Activated CD4-positive, alpha-beta T cell treated with anti-CD3 and anti-CD28 coated beads, Interleukin-2, amount 10 ng/mL, durations not matched to agents 7 days and 5 days (primary cell): ENCODE measurements at regions not wholly inside any gene's neighbourhood (a gene's known extent, or its start where the extent isn't known, plus 50 kb on each side); places are given as distances from the start of the nearest gene placed in this dataset.

Experiments used
- CTCF ChIA-PET: fragments of 350-600 bp; sonication (Branson Sonifier 250); formaldehyde crosslinking; loops from one replicate; lab custom pipeline; 2021; ENCODE audit warnings: antibody characterized with exemption; lab: Charles Lee
- POLR2A ChIA-PET: fragments of 350-600 bp; sonication (Branson Sonifier 250); formaldehyde crosslinking; loops from one replicate; lab custom pipeline; 2021; ENCODE audit warnings: antibody characterized with exemption; lab: Charles Lee
- DNase-seq: peaks from one replicate; pipeline ENCODE4 v3.0.0-alpha.2; 2020
- H3K27ac Mint-ChIP-seq: one replicate; pipeline ENCODE4 v1.8.0; 2021; ENCODE audit warnings: mild to moderate bottlenecking, moderate library complexity, mixed read lengths
- H3K27me3 Mint-ChIP-seq: one replicate; pipeline ENCODE4 v1.8.0; 2021; ENCODE audit warnings: mixed read lengths
- H3K36me3 Mint-ChIP-seq: one replicate; pipeline ENCODE4 v1.8.0; 2021; ENCODE audit warnings: low read depth, mixed read lengths
- H3K4me1 Mint-ChIP-seq: one replicate; pipeline ENCODE4 v1.8.0; 2021; ENCODE audit warnings: mixed read lengths
- H3K4me3 Mint-ChIP-seq: one replicate; pipeline ENCODE4 v1.8.0; 2021; ENCODE audit warnings: mild to moderate bottlenecking, moderate library complexity, mixed read lengths
- H3K9me3 Mint-ChIP-seq: one replicate; pipeline ENCODE4 v1.8.0; 2021; ENCODE audit warnings: mixed read lengths

DNA sequence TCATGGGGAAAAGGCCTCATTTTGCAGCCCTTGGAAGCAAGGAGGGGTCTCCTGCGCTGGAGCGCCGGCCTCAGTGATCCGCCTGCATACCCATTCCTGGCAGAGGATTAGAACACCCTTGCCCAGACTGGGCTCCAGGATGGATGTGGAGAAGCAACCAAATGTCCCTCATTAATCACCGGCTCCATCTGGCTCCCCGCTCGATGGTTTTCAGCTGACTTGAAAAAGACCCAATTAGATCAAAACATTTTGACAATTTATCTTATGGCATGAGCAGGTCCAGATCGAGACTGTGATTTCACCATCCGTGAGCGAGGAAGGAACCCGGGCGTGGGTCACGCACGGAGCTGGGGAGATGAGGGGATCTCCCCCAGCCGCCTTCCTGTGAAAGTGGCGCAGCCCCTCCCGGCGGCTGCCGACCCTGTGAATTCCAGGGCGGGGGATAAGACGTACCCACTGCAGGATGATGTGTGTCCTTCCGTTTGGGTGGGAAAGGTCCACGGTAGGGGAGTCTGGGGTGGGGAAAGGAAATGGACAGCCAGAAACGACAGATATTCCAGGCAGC is 141.6 kb downstream of the EMX2 start:
- Mint-ChIP-seq H3K4me1 (no peaks in the 10 kb centered on the region), H3K27ac (no peak overlapping the region), H3K36me3 (no peaks in the 10 kb centered on the region), H3K27me3 (peaks cover 2% of the 10 kb centered on the region), H3K4me3 (no peak overlapping the region), H3K9me3 (no peaks in the 10 kb centered on the region)
- DNase-seq: no peak
- CTCF ChIA-PET: no interaction called here
- POLR2A ChIA-PET: no interaction called here

DNA sequence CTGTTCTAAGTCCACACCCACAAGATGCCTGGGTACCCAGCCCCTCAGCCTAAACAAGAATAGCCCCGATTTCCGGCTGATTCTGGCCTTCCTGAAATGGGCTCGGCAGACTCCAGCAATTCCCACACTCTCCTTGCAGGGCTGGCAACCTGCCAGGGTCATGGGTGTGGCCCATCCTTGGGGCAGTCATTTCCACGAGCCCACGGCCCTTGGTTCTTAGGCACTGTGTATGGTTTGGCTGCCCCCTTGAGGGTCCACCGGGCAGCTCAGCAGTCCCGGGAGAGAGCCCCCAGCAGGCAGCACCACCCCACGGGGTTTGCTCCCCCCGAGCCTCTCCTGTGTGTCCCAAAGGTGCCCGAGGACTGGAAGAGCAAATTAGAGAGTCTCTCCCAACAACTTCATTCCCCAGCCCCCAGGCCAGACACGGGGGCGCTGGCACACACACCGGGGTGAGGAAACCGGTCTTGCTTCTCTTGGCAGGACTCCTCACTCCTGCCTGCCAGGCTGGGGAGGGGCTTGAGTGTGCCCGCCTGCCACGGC is 142.2 kb downstream of the EMX2 start:
- no peak for DNase-seq
- H3K4me3 Mint-ChIP-seq: no peak overlapping the region
- ChIA-PET CTCF (no interaction called here), POLR2A (no interaction called here)
- no peaks in the 10 kb centered on the region for H3K4me1 Mint-ChIP-seq
- H3K9me3 Mint-ChIP-seq: no peaks in the 10 kb centered on the region
- peaks cover 2% of the 10 kb centered on the region for H3K27me3 Mint-ChIP-seq
- no peak overlapping the region for H3K27ac Mint-ChIP-seq
- H3K36me3 Mint-ChIP-seq: no peaks in the 10 kb centered on the region

DNA sequence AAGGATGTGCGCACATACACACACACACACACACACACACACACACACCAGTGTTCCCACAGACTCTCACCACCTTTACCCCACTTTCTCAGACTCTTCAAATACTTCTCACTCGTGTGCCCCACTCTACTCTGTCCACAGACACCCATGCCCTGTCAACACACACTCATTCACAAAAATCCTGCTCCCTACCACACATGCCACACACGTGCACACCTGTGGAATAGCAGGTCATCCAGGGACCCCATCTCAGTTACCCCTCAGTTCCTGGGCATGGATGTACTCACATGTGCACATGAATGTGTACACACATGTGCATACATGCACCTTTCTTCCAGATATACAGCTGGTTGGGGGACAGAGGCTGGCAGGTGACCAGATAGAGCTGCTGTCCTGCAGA is 142.9 kb downstream of the EMX2 start:
- H3K9me3 Mint-ChIP-seq: no peaks in the 10 kb centered on the region
- no peak overlapping the region for H3K4me3 Mint-ChIP-seq
- ChIA-PET POLR2A (no interaction called here), CTCF (no interaction called here)
- H3K4me1 Mint-ChIP-seq: no peaks in the 10 kb centered on the region
- H3K27ac Mint-ChIP-seq: no peak overlapping the region
- H3K27me3 Mint-ChIP-seq: peaks cover 2% of the 10 kb centered on the region
- DNase-seq: no peak
- H3K36me3 Mint-ChIP-seq: no peaks in the 10 kb centered on the region

DNA sequence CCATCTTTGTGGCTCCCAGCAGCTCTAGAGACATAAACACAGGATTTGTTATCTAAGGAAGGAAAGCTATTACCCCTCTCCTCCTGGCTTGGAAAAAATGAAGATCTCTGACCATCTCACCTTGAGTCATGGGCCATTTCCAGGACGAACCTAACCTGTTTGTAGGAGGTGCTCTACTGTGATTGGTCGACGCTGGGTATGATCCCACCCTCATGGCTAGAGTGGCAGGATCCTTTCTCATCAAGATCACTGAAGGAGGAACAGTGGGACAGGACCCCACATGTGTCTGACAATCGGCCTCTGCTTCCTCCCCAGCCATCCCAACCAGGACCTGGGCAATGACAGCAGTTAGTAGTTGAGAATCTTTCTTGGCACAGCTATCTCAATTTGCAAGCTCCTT is 144.1 kb downstream of the EMX2 start:
- peaks cover 2% of the 10 kb centered on the region for H3K27me3 Mint-ChIP-seq
- CTCF ChIA-PET: no interaction called here
- no peak overlapping the region for H3K4me3 Mint-ChIP-seq
- DNase-seq: no peak
- no peaks in the 10 kb centered on the region for H3K9me3 Mint-ChIP-seq
- H3K4me1 Mint-ChIP-seq: no peaks in the 10 kb centered on the region
- POLR2A ChIA-PET: no interaction called here
- no peak overlapping the region for H3K27ac Mint-ChIP-seq
- H3K36me3 Mint-ChIP-seq: no peaks in the 10 kb centered on the region

DNA sequence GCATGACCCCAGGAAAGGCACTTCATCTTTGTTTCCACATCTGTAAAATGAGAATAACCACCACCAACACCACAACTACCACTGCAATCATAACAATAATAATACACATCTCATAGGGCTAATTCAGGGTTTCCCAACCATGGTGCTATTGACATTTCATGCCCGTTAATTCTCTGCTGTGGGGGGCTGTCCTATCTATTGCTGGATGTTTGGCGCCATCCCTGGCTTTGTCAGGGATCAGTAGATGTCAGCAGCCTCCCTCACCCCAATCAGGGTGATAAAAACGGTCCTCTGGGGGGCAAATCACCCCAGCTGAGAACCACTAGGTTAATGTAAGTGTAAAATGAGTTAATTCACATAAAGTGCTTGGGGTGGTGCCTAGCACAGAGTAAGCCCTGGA is 145.8 kb downstream of the EMX2 start:
- no peaks in the 10 kb centered on the region for H3K36me3 Mint-ChIP-seq

DNA sequence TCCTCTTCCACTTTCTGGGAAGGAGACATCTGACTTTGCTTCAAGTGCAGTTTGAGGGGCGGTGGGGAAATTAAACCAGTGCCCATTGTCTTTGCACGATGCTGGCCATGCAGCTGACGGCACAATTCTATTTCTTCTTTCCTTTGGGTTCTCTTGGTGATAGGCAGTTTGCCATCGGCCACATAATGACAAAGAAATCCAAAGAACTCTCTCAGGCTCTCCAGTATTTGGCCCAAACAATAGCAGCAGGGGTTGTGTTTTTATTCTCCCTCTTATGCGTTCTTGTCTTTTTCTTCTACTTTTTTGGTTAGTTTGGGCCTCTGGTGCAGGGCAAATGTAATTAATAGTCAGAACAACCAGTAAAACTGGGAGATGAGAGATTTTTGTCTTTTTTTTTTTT is 147.0 kb downstream of the EMX2 start:
- CTCF ChIA-PET: no interaction called here
- Mint-ChIP-seq H3K4me1 (no peaks in the 10 kb centered on the region), H3K27ac (no peak overlapping the region), H3K4me3 (no peak overlapping the region), H3K9me3 (no peaks in the 10 kb centered on the region), H3K27me3 (peaks cover 9% of the 10 kb centered on the region), H3K36me3 (no peaks in the 10 kb centered on the region)
- no peak for DNase-seq
- POLR2A ChIA-PET: no interaction called here

More for the DNA sequence above, 145.8 kb downstream of the EMX2 start:
- DNase-seq: no peak
- H3K9me3 Mint-ChIP-seq: no peaks in the 10 kb centered on the region
- H3K27me3 Mint-ChIP-seq: peaks cover 7% of the 10 kb centered on the region
- H3K4me1 Mint-ChIP-seq: no peaks in the 10 kb centered on the region
- no peak overlapping the region for H3K4me3 Mint-ChIP-seq
- ChIA-PET CTCF (interaction anchor here (0.6 kb wide), 1 partner anchor 47 kb away, joined by 3 read pairs; no protein-coding TSS in a partner anchor), POLR2A (no interaction called here)
- no peak overlapping the region for H3K27ac Mint-ChIP-seq

DNA sequence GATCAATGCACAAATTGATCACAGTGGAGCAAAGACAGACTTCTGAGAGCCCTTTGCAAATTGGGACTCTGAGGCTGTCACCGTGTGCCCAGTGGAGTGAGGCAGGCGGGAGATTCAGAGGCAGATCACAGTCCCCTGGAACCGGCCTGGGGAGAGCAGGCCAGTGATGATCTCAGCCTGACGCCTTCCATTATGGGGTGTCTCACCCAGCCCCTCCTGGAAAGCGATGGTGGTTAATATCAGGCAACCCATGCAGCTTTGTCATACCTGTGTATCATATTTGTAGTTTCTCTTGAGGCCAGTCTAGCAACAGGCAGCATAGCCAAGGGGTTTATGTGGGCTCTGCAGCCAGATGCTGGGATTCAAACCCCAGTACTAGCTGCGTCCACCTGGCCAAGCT is 147.8 kb downstream of the EMX2 start:
- no peaks in the 10 kb centered on the region for H3K36me3 Mint-ChIP-seq
- no peak overlapping the region for H3K27ac Mint-ChIP-seq
- peaks cover 9% of the 10 kb centered on the region for H3K27me3 Mint-ChIP-seq
- H3K4me1 Mint-ChIP-seq: no peaks in the 10 kb centered on the region
- POLR2A ChIA-PET: no interaction called here
- no peak for DNase-seq
- CTCF ChIA-PET: no interaction called here
- no peak overlapping the region for H3K4me3 Mint-ChIP-seq
- H3K9me3 Mint-ChIP-seq: no peaks in the 10 kb centered on the region

DNA sequence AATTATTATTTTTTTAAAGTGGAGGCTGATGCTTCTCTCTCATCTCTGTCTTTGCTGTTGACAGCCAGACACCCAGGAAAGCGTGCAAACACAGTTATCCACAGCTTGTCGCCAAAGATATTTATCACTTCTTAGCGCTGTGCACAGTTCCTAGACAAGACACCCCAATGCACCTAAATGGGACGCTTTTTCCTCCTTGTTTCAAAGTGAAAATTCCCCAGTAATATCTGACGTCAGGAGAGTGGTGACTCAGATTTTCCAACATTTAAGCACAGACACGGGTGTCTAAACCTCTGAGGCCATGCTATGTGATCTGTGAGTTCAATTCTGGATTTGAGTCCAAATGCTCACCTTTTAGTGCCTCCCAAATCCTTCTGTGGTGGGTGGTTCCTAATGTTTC is 151.6 kb downstream of the EMX2 start:
- H3K9me3 Mint-ChIP-seq: no peaks in the 10 kb centered on the region
- H3K4me1 Mint-ChIP-seq: no peaks in the 10 kb centered on the region
- DNase-seq: no peak
- ChIA-PET POLR2A (interaction anchor here (0.5 kb wide), 1 partner anchor 126 kb away, joined by 3 read pairs; no protein-coding TSS in a partner anchor), CTCF (no interaction called here)
- peaks cover 7% of the 10 kb centered on the region for H3K27me3 Mint-ChIP-seq
- no peak overlapping the region for H3K4me3 Mint-ChIP-seq
- H3K36me3 Mint-ChIP-seq: no peaks in the 10 kb centered on the region
- H3K27ac Mint-ChIP-seq: no peak overlapping the region

DNA sequence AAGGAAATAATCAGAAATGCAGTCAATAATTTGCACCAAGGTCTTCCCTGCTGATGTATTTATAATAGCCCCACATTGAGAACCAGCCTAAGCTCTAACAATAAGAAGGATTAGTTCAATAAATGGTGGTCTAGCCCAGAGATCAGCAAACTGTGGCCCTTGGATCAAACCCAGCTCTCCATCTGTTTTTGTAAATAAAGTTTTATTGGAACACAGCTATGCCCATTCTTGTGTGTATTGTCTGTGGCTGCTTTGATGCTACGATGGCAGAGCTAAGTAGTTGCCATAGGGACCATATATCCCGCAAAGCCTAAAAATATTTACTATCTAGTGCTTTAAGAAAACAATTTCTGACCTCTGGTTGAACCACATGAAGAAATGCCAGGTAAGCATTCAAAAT is 154.9 kb downstream of the EMX2 start:
- ChIA-PET CTCF (no interaction called here), POLR2A (no interaction called here)
- Mint-ChIP-seq H3K27ac (no peak overlapping the region), H3K9me3 (no peaks in the 10 kb centered on the region), H3K4me3 (no peak overlapping the region), H3K4me1 (no peaks in the 10 kb centered on the region), H3K27me3 (peaks cover 7% of the 10 kb centered on the region), H3K36me3 (no peaks in the 10 kb centered on the region)
- no peak for DNase-seq

DNA sequence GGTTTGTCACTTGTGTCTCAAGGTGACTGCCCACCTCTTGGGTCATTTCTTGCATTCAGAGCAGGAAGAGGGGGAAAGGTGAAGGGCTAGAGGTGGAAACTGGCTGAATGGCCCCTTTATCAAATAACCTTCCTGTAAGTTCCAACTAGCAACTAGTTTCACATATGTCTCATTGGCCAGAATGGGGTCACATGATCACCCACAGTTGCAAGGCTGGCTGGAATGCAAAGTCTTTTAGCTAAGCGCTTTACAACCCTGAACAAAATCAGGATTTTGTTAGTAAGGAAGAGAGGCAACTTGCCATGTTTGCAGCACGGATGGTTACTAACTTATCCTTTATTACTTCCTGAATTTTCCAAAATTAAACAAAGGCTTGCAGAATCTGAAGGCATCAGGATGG is 156.3 kb downstream of the EMX2 start:
- Mint-ChIP-seq H3K4me3 (no peak overlapping the region), H3K4me1 (no peaks in the 10 kb centered on the region), H3K36me3 (no peaks in the 10 kb centered on the region), H3K9me3 (no peaks in the 10 kb centered on the region), H3K27me3 (no peaks in the 10 kb centered on the region), H3K27ac (no peak overlapping the region)
- ChIA-PET CTCF (no interaction called here), POLR2A (interaction anchor here (0.7 kb wide), 1 partner anchor 106 kb away, joined by 3 read pairs; no protein-coding TSS in a partner anchor)
- DNase-seq: no peak

DNA sequence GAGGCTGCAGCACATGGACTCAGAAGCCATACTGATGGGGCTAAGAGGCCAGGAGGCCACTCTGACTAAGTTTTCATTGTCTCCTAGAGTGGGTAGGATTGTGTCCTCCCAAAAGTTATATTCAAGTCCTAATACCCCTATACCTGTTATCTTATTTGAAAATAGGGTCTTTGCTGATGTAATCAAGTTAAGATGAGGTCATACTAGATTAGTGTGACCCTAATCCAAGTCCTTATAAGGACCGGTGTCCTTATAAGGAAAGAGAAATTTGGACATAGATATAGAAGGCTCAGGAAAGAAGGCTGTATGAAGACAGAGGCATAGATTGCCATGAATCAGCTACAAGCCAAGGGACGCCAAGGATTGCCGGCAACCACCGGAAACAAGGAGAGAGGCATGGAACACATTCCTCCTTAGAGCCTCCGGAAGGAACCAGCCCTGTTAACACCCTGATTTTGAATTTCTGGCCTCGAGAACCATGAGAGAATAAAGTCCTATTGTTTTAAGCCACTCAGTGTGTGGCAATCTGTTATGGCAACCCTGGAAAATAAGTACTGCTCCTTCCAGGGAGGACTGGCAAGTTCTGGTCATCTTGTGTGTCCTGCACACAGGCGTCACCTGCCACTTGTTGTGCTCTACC is 157.0 kb downstream of the EMX2 start:
- ChIA-PET CTCF (no interaction called here), POLR2A (no interaction called here)
- no peaks in the 10 kb centered on the region for H3K4me1 Mint-ChIP-seq
- no peak for DNase-seq
- no peaks in the 10 kb centered on the region for H3K36me3 Mint-ChIP-seq
- H3K9me3 Mint-ChIP-seq: no peaks in the 10 kb centered on the region
- H3K27ac Mint-ChIP-seq: no peak overlapping the region
- no peak overlapping the region for H3K4me3 Mint-ChIP-seq
- H3K27me3 Mint-ChIP-seq: no peaks in the 10 kb centered on the region

DNA sequence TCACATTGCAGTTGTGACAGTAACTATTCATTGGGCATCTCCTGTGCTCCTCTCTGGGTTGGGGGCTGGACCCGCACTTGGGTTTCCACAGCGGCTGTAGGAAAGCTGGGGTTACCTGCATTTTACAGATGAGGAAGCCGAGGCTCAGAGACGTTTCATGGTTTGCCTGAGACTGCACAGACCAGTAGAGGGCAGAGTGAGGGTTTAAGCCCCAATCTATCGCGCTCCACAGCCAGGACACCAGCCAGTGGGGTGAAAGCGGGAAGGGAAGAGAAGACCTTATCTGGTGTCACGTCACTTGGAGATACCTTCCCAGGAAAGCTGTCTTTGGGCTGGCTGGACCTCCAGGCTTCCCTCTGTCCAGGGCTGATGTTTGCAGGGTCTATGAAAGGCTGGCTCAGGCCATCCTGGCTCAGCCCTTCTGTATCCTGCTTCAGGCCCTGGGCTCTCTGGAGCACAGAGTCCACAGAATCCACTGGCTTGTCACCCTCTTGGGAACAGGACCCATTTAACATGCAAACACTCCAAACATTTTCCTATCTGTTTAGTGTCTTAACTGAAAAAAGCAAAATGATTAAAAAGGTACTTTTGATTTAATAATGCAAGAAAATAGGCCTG is 167.7 kb downstream of the EMX2 start:
- CTCF ChIA-PET: no interaction called here
- DNase-seq: no peak
- Mint-ChIP-seq H3K4me3 (no peak overlapping the region), H3K36me3 (no peaks in the 10 kb centered on the region), H3K9me3 (no peaks in the 10 kb centered on the region), H3K4me1 (no peaks in the 10 kb centered on the region), H3K27ac (no peak overlapping the region), H3K27me3 (peaks cover 6% of the 10 kb centered on the region)
- POLR2A ChIA-PET: no interaction called here

DNA sequence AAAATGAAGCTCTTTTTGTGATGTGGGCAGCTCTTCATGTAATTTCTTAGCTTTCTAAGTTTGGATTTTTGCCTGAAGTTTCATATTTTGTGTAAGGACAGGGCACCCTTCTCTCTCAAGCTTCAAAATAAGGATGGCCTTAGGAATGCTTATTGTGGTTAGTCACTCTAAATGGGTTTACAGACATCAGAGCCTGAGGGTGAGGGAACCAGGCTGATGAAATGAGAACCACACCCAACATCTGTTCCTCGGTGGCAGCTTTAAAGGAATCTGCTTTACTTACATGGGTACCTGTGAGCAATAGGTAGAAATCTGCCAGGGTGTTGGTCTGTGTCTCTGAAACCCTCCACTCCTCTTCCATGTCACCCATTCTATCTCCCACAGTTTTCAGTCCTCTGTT is 174.3 kb downstream of the EMX2 start:
- H3K4me1 Mint-ChIP-seq: no peaks in the 10 kb centered on the region
- no peaks in the 10 kb centered on the region for H3K36me3 Mint-ChIP-seq
- no peaks in the 10 kb centered on the region for H3K9me3 Mint-ChIP-seq
- ChIA-PET POLR2A (no interaction called here), CTCF (no interaction called here)
- no peak overlapping the region for H3K4me3 Mint-ChIP-seq
- H3K27me3 Mint-ChIP-seq: peaks cover 10% of the 10 kb centered on the region
- DNase-seq: no peak
- no peak overlapping the region for H3K27ac Mint-ChIP-seq
